Cardiac septum (tissue), 1 donor: ENCODE measurements at regions not wholly inside any gene's neighbourhood (a gene's known extent, or its start where the extent isn't known, plus 50 kb on each side); places are given as distances from the start of the nearest gene placed in this dataset.

ENCODE experiments used
- DNase-seq: peaks from one replicate; pipeline ENCODE4 v3.0.0-alpha.2; 2020; ENCODE audit warnings: low spot score
- intact Hi-C: fragments of 100-400 bp; cut with DNase I; formaldehyde crosslinking; loops from one replicate; pipeline ENCODE4 v1.14.0; 2022
- donor health status: DM: no; HTN: no; CAD: no.

GRCh38 chr18:25962919-25963318, 127.5 kb downstream of the SS18 start:
- intact Hi-C loops = no loop called here
- DNase-seq = no peak

- intact Hi-C loops = no loop called here
- DNase-seq = no peak
Measured at GRCh38 chr18:25962176-25962575, 128.2 kb downstream of the SS18 start.

GRCh38 chr18:25957017-25957416, 133.4 kb downstream of the SS18 start:
- intact Hi-C loops = no loop called here
- no peak for DNase-seq

DNA sequence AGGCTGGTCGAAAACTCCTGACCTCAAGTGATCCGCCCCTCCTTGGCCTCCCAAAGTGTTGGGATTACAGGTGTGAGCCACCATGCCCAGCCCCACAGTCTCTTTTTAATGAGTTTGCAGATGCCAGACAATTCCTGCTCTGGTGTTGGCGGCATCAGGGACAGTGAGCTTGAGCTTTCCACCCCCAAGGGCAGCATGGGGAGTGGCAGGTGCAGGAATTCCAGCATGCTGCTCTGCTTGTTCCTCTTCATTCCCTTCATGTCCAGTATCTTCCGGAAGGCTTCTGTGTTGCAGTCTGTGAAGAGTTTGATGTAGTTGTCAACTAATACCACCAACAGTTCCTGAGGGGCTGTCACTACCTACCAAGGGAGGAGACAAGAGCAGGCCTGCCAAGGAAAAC, 137.3 kb downstream of the SS18 start:
- intact Hi-C loops = no loop called here
- no peak for DNase-seq

- no peak for DNase-seq
- intact Hi-C loops = no loop called here
Measured at GRCh38 chr18:25950321-25950720, 140.1 kb downstream of the SS18 start.

- intact Hi-C loops = no loop called here
- DNase-seq = no peak
Measured at GRCh38 chr18:25946540-25946939, 143.9 kb downstream of the SS18 start.

DNA sequence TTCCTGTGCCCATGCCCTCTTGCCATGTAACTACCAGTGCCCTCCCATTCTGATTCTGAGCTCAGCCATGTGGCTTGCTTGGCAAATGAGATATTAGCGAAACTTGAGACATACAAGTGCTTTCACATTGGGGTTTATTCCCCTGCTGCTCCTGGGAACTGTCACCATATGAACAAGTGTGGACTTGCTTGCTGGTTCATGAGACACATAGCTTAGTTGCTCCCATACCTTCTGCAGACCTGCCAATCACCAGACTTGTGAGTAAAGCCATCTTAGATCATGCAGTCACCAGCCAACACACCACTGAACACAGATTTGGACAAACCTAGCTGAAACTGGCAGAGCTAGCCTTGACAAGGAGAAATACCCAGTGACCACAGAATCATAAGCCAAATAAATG, 155.1 kb downstream of the SS18 start:
- DNase-seq = no peak
- intact Hi-C loops = no loop called here

- intact Hi-C loops = no loop called here
Measured at GRCh38 chr18:25931126-25931525, 159.3 kb downstream of the SS18 start.

GRCh38 chr18:25929787-25930186, 160.6 kb downstream of the SS18 start:
- no peak for DNase-seq
- intact Hi-C loops = no loop called here

More at GRCh38 chr18:25931126-25931525, 159.3 kb downstream of the SS18 start:
- DNase-seq = no peak

GRCh38 chr18:25927830-25928229, 162.6 kb downstream of the SS18 start:
- intact Hi-C loops = no loop called here
- no peak for DNase-seq

GRCh38 chr18:25923193-25923592, 167.2 kb downstream of the SS18 start:
- DNase-seq = no peak
- intact Hi-C loops = no loop called here

DNA sequence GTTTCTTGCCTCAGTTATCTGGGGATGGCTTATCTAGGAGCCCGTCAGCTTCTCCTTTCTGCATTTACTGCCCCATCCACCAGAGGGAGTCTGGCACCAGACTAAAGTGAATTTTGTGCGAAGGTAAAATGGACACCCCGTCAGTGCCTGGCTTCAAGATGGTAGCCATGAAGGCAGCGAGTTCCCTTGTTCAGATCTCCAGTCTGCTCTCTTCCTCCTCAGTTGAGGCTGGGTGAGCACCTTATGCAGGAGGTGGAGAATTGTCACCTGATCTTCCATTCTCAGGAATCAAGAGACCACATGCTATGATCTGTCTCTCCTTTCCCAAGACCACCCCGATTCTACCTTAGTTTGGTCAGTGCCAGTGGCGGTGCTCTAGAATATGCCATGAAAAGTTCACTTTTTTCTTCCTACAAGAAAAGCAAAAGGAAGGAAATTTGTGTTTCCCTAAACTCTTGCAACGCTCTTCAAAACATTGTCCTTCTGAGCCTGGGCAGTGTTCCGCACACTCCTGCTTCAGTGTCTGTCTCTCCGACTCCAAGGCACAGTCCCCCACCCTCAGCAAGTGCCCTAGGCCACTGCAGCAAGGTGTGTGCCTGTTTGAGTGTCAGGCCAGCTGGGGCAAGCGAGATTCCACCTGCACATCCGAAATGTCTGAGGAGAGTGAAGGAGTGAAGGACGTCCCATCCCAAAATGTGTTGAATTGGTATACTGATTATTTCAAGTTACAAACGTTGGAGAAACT, 168.6 kb downstream of the SS18 start:
- intact Hi-C loops = no loop called here
- no peak for DNase-seq

DNA sequence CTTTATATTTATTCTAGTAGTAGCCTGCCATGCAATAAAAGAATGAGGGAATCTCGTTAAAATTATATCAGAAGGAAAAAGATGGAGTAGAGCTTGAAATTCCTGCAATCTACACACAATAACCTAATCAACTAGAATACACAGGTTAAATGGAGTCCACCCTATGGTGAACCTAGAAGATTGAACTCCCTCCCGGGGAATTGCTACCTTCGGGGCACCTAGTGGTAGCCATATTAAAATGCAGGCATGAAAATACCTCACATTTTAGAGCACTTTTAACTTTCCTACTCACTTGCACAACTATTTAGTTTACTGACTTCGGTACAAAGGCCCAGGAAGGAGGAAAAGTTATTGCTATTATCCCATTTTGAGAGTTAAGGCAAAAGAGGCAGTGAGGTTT, 174.5 kb downstream of the SS18 start:
- intact Hi-C loops = no loop called here
- no peak for DNase-seq

GRCh38 chr18:25898965-25899364, 191.4 kb downstream of the SS18 start:
- intact Hi-C loops = no loop called here
- no peak for DNase-seq

- no peak for DNase-seq
- intact Hi-C loops = no loop called here
Measured at GRCh38 chr18:25896956-25897355, 193.5 kb downstream of the SS18 start.

DNA sequence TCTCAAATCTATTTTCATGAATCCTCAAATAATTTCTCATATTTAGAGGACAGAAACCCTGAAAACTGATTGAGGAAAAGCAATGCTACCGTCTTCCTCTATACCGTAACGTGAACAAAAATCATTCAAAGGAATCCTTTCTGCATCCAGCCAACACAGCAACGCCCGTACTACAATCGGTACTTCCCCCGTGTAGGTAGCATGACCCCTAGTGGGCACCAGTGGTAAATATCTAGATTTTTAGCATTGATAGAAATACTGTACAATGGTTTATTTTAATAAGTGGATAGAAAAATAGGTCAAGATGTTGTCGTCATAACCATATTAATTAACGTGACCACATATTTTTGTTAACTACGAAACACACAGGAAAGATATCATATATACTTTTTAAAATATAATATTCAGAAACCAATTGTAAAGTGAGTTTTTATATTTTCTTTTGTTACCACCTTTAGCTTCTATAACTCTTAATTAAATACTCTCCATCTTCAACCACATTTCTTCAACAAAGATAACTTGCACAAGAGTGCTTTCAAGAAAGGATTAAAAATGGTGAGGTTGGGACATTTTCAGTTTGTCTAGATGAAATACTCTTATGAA, 194.1 kb downstream of the SS18 start:
- DNase-seq = no peak
- intact Hi-C loops = no loop called here

- intact Hi-C loops = no loop called here
- no peak for DNase-seq
Measured at GRCh38 chr18:25895518-25895917, 194.9 kb downstream of the SS18 start.

DNA sequence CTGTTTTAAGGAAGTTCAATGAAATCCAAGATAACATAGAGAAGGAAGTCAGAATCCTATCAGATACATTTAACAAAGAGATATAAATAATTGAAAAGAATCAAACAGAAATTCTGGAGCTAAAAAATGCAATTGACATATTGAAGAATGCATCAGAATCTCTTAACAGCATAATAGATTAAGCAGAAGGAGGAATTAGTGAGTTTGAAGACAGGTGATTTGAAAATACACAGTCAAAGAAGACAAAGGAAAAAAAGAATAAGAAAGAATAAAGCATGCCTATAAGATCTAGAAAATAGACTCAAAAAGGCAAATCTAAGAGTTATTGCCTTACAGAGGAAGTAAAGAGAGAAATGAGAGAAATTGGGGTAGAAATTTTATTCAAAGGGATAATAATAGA, 204.1 kb downstream of the SS18 start:
- intact Hi-C loops = no loop called here
- no peak for DNase-seq

DNA sequence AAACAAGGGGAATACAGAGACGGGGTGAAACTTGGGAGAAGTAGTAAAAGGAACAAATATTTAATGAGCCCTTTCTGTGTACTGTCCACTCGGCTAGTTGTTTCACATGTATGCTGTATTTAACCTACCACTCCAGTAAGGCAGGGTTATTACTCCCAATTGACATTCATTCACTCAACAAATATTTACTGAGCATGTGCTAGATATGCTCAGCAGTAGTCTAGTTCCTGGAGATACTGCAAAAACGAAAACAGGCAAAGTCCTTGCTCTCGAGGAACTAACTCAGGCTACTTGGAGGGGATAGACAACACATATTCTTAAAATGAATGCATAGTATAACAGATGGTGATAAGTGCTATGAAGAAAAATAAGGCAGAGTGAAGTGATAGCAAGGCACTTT, 207.3 kb downstream of the SS18 start:
- intact Hi-C loops = no loop called here
- no peak for DNase-seq

GRCh38 chr18:25881149-25881548, 209.3 kb downstream of the SS18 start:
- no peak for DNase-seq
- intact Hi-C loops = no loop called here

GRCh38 chr18:25880441-25880840, 210.0 kb downstream of the SS18 start:
- no peak for DNase-seq
- intact Hi-C loops = no loop called here
